GM12878 (cell line): ENCODE measurements at regions not wholly inside any gene's neighbourhood (a gene's known extent, or its start where the extent isn't known, plus 50 kb on each side); places are given as distances from the start of the nearest gene placed in this dataset.
"Not testable (repeated sequence)": the region's sequence is repeated elsewhere in the genome, so short reads cannot be mapped to it uniquely, and the experiment has no call there.

Experiments
- JUND ChIP-seq: IDR thresholded peaks from 2 replicates; pipeline ENCODE4 v1.6.1; 2012; ENCODE audit warnings: low read depth, mild to moderate bottlenecking, low read length, improper control_type of control experiment, moderate library complexity
- POLR2AphosphoS5 ChIP-seq: IDR thresholded peaks from 2 replicates; pipeline ENCODE4 v1.6.1; 2011; ENCODE audit warnings: mild to moderate bottlenecking, low read length, inconsistent platforms
- SP1 ChIP-seq: IDR thresholded peaks from one replicate; pipeline ENCODE4 v1.6.1; 2011; ENCODE audit warnings: low read depth, low read length
- SRF ChIP-seq, 2 experiments: IDR thresholded peaks; 2 replicates each; pipeline ENCODE4 v1.6.1; 2011; ENCODE audit warnings: low read depth in 2 of 2, low read length in 2 of 2, mild to moderate bottlenecking in 1 of 2, moderate library complexity in 1 of 2
- TF ChIP-seq, protein P1 (sequence below), 3 experiments: IDR thresholded peaks in 2 of 3; conservative IDR thresholded peaks in 1 of 3; 2 replicates each; pipeline ENCODE4 v1.5.1; 2011; ENCODE audit warnings: low read depth in 3 of 3, low read length in 3 of 3, mild to moderate bottlenecking in 3 of 3, control low read depth in 2 of 3, moderate library complexity in 2 of 3, inconsistent platforms in 1 of 3, mixed read lengths in 1 of 3; ENCODE audit not compliant: control insufficient read depth in 2 of 3, insufficient read depth in 1 of 3; ENCODE audit errors: extremely low read depth in 1 of 3

DNA sequence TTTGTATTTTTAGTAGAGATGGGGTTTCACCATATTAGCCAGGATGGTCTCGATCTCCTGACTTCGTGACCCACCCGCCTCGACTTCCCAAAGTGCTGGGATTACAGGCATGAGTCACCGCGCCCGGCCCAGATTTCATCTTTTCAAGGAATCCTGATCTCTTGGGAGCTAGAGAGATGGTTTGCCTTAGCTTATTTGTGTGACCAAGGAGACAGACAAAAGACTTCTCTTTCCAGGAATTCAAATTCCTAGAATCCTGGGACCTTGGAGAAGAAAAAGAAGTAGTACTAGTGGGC is 337.1 kb upstream of the KLF4 start:
- not testable (repeated sequence) for TF ChIP-seq SP1; SRF (IDR thresholded peaks at IDR 0.05; ENCODE audit: low read depth in 2 of 2, low read length in 2 of 2); POLR2AphosphoS5; JUND
- TF ChIP-seq, protein P1, sequence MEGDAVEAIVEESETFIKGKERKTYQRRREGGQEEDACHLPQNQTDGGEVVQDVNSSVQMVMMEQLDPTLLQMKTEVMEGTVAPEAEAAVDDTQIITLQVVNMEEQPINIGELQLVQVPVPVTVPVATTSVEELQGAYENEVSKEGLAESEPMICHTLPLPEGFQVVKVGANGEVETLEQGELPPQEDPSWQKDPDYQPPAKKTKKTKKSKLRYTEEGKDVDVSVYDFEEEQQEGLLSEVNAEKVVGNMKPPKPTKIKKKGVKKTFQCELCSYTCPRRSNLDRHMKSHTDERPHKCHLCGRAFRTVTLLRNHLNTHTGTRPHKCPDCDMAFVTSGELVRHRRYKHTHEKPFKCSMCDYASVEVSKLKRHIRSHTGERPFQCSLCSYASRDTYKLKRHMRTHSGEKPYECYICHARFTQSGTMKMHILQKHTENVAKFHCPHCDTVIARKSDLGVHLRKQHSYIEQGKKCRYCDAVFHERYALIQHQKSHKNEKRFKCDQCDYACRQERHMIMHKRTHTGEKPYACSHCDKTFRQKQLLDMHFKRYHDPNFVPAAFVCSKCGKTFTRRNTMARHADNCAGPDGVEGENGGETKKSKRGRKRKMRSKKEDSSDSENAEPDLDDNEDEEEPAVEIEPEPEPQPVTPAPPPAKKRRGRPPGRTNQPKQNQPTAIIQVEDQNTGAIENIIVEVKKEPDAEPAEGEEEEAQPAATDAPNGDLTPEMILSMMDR (IDR thresholded peaks at IDR 0.05 in 2 of 3, conservative IDR thresholded peaks at IDR 0.05 in 1 of 3; ENCODE audit: control insufficient read depth in 2 of 3, extremely low read depth in 1 of 3, insufficient read depth in 1 of 3, low read depth in 3 of 3, low read length in 3 of 3): not testable (repeated sequence)
